Esophagus squamous epithelium (tissue), 4 donors: ENCODE measurements at regions not wholly inside any gene's neighbourhood (a gene's known extent, or its start where the extent isn't known, plus 50 kb on each side); places are given as distances from the start of the nearest gene placed in this dataset.

Experiments used
- CTCF ChIP-seq, 6 experiments: fragments of 450-650 bp in 4 of 6; fragments of 200-600 bp in 2 of 6; sonication (generic) in 2 of 6; IDR thresholded peaks; one replicate each; pipeline ENCODE4 v1.5.1; 2016 to 2019; ENCODE audit warnings: antibody characterized with exemption in 6 of 6, mild to moderate bottlenecking in 4 of 6, moderate library complexity in 4 of 6
- POLR2A ChIP-seq, 4 donors: fragments of 450-650 bp; IDR thresholded peaks; one replicate each; pipeline ENCODE4 v1.6.1; 2017; ENCODE audit warnings: antibody characterized with exemption in 4 of 4, mild to moderate bottlenecking in 4 of 4, moderate library complexity in 3 of 4

DNA sequence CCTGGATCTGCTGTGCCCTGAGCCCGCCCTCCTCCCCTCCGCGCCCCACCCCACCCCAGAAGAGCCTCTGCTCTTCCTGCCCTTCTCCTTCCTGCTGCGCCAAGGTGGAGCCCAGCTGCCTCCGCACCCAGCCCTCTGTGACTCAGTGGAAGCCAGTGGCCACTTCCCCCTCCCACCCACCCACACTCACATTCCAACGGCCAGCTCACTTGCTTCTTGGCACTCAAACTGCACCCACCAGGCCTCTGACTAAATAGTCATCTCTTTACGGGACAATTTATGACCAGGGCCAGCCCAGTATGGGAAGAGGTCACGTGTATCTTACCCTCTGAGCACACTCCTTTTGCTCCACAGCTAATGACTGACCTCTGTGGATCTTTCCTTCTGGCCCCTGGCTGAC, 150.4 kb upstream of the SLC1A4 start:
- TF ChIP-seq POLR2A (IDR thresholded peaks at IDR 0.05) (no peak), CTCF (IDR thresholded peaks at IDR 0.05) (no peak)
